HCT116 (cell line): ENCODE measurements at regions not wholly inside any gene's neighbourhood (a gene's known extent, or its start where the extent isn't known, plus 50 kb on each side); places are given as distances from the start of the nearest gene placed in this dataset.

Experiments used
- ATAC-seq: fragments of 200-7000 bp; cut with Tn5 transposase; 2 replicates; pipeline ENCODE4 v1.9.1; 2020; ENCODE audit warnings: mild to moderate bottlenecking, moderate library complexity
- BruUV-seq: library from RNA; stranded (reverse); fragments of 400-500 nt; replicated peaks from 2 replicates; lab custom pipeline; 2021; lab: Mats Ljungman, UMichigan
- CTCF ChIA-PET: fragments of 300-600 bp; sonication (Branson Sonifier 250); formaldehyde crosslinking; loops from one replicate; lab custom pipeline; 2021; ENCODE audit warnings: antibody characterized with exemption; lab: Charles Lee
- POLR2A ChIA-PET: fragments of 300-600, 350-600 bp; sonication (Branson Sonifier 250); formaldehyde crosslinking; loops from one replicate; lab custom pipeline; 2021; ENCODE audit warnings: antibody characterized with exemption; lab: Charles Lee
- RAD21 ChIA-PET, 2 experiments: fragments of 300-600 bp; sonication (Branson Sonifier 250); formaldehyde crosslinking; loops; one replicate each; lab custom pipeline; 2023; ENCODE audit warnings: low total read pairs in 2 of 2; ENCODE audit not compliant: uncharacterized antibody in 2 of 2, unreplicated experiment in 2 of 2, low non-redundant PET in 1 of 2; lab: Charles Lee
- DNase-seq: peaks from one replicate; pipeline ENCODE4 v3.0.0-alpha.2; 2010; ENCODE audit warnings: low read depth, low spot score
- H2AFZ ChIP-seq: fragments of 200-600 bp; shearing (Covaris generic), sonication (generic); 2 replicates; pipeline ENCODE4 v1.6.1; 2017; ENCODE audit warnings: low read depth, mixed run types, mixed read lengths, antibody characterized with exemption, low read length; ENCODE audit not compliant: poor library complexity, severe bottlenecking
- H3K27ac ChIP-seq: 2 replicates; pipeline ENCODE4 v1.5.1; 2012; ENCODE audit warnings: low read depth, low read length
- H3K27me3 ChIP-seq: fragments of 200-600 bp; sonication (generic); 2 replicates; pipeline ENCODE4 v1.6.1; 2016; ENCODE audit warnings: mixed run types, low read length, mixed read lengths; ENCODE audit not compliant: insufficient read depth
- H3K36me3 ChIP-seq, 2 experiments: fragments of 200-500 bp in 1 of 2; fragments of 200-600 bp in 1 of 2; sonication (Bioruptor generic) in 1 of 2; sonication (generic) in 1 of 2; 2 replicates each; pipeline versions ENCODE4 v1.5.1 to v1.6.1; 2014 to 2016; ENCODE audit warnings: low read length in 2 of 2, inconsistent platforms in 1 of 2, mixed read lengths in 1 of 2, mixed run types in 1 of 2; ENCODE audit not compliant: insufficient read depth in 2 of 2, control insufficient read depth in 1 of 2
- H3K4me1 ChIP-seq, 2 experiments: fragments of 200-600 bp in 1 of 2; sonication (generic) in 1 of 2; 2 replicates each; pipeline versions ENCODE4 v1.5.1 to v1.6.1; 2012 to 2017; ENCODE audit warnings: low read length in 2 of 2, inconsistent platforms in 1 of 2, mild to moderate bottlenecking in 1 of 2, mixed read lengths in 1 of 2, mixed run types in 1 of 2, moderate library complexity in 1 of 2; ENCODE audit not compliant: insufficient read depth in 2 of 2, control insufficient read depth in 1 of 2
- H3K4me2 ChIP-seq: fragments of 200-600 bp; sonication (generic); 2 replicates; pipeline ENCODE4 v1.6.1; 2017; ENCODE audit warnings: mixed run types, low read length, mixed read lengths
- H3K4me3 ChIP-seq, 2 experiments: fragments of 200-600 bp in 1 of 2; sonication (generic) in 1 of 2; replicated peaks in 1 of 2; 2 replicates each; pipeline ENCODE4 v1.5.1; 2011 to 2016; ENCODE audit warnings: low read length in 2 of 2, control low read depth in 1 of 2, low read depth in 1 of 2, mild to moderate bottlenecking in 1 of 2, mixed read lengths in 1 of 2, mixed run types in 1 of 2
- H3K79me2 ChIP-seq: fragments of 200-600 bp; sonication (generic); 2 replicates; pipeline ENCODE4 v1.6.1; 2017; ENCODE audit warnings: mild to moderate bottlenecking, mixed run types, low read length, moderate library complexity, mixed read lengths; ENCODE audit not compliant: insufficient read depth
- H3K9ac ChIP-seq: fragments of 200-600 bp; sonication (generic); 2 replicates; pipeline ENCODE4 v1.6.1; 2016; ENCODE audit warnings: low read length, mixed read lengths
- H3K9me2 ChIP-seq: fragments of 200-600 bp; sonication (generic), shearing (Covaris generic); 2 replicates; pipeline ENCODE4 v1.6.1; 2017; ENCODE audit warnings: mixed run types, mild to moderate bottlenecking, moderate library complexity; ENCODE audit not compliant: insufficient read depth
- H3K9me3 ChIP-seq, 2 experiments: fragments of 200-500 bp in 1 of 2; fragments of 200-600 bp in 1 of 2; sonication (Bioruptor generic) in 1 of 2; sonication (generic) in 1 of 2; 2 replicates each; pipeline ENCODE4 v1.6.1; 2014 to 2017; ENCODE audit warnings: low read length in 2 of 2, mixed read lengths in 2 of 2, inconsistent platforms in 1 of 2, low read depth in 1 of 2, mild to moderate bottlenecking in 1 of 2, mixed run types in 1 of 2, moderate library complexity in 1 of 2; ENCODE audit not compliant: control insufficient read depth in 1 of 2, insufficient read depth in 1 of 2
- H4K20me1 ChIP-seq: fragments of 200-600 bp; sonication (generic), shearing (Covaris generic); 2 replicates; pipeline ENCODE4 v1.6.1; 2017; ENCODE audit warnings: mixed run types, mild to moderate bottlenecking, moderate library complexity; ENCODE audit not compliant: insufficient read depth
- ATF3 ChIP-seq: IDR thresholded peaks from 2 replicates; pipeline ENCODE4 v1.6.1; 2012
- CBX3 ChIP-seq: IDR thresholded peaks from 2 replicates; pipeline ENCODE4 v1.6.1; 2012; ENCODE audit warnings: low read depth
- EZH2phosphoT487 ChIP-seq: fragments of 200-600 bp; IDR thresholded peaks from 2 replicates; pipeline ENCODE4 v1.6.1; 2018; ENCODE audit warnings: antibody characterized with exemption, borderline replicate concordance
- FOSL1 ChIP-seq: IDR thresholded peaks from 2 replicates; pipeline ENCODE4 v1.6.1; 2012; ENCODE audit warnings: low read depth
- MAX ChIP-seq: IDR thresholded peaks from 2 replicates; pipeline ENCODE4 v1.6.1; 2012
- RAD21 ChIP-seq: IDR thresholded peaks from 2 replicates; pipeline ENCODE4 v1.6.1; 2012; ENCODE audit warnings: low read depth, mild to moderate bottlenecking
- SIN3A ChIP-seq: IDR thresholded peaks from 2 replicates; pipeline ENCODE4 v1.6.1; 2012; ENCODE audit warnings: low read depth
- SP1 ChIP-seq: IDR thresholded peaks from 2 replicates; pipeline ENCODE4 v1.6.1; 2012; ENCODE audit warnings: low read depth
- TCF7L2 ChIP-seq: IDR thresholded peaks from 2 replicates; pipeline ENCODE4 v1.7.0; 2011; ENCODE audit warnings: borderline replicate concordance, inconsistent platforms; ENCODE audit not compliant: insufficient read depth, insufficient read length; ENCODE audit errors: extremely low read depth
- intact Hi-C: fragments of 100-400 bp; cut with micrococcal nuclease; formaldehyde crosslinking; loops from 2 replicates; pipeline ENCODE4 v1.10.0; 2022

DNA sequence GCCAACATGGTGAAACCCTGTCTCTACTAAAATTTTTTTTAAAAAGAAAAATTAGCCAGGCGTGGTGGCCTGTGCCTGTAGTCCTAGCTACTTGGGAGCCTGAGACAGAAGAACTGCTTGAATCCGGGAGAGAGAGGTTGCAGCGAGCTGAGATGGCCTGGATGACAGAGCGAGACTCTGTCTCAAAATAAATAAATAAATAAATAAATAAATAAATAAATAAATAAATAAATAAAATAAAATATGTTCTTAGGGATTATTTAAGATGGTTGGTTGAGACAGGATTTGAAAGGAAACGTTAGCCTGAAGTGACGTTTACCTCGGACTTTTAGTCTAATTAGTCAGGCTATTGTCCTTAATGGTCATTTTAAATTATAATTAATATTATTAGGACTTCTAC, 88.5 kb upstream of the CHRM3 start:
- CTCF ChIA-PET = no interaction called here

DNA sequence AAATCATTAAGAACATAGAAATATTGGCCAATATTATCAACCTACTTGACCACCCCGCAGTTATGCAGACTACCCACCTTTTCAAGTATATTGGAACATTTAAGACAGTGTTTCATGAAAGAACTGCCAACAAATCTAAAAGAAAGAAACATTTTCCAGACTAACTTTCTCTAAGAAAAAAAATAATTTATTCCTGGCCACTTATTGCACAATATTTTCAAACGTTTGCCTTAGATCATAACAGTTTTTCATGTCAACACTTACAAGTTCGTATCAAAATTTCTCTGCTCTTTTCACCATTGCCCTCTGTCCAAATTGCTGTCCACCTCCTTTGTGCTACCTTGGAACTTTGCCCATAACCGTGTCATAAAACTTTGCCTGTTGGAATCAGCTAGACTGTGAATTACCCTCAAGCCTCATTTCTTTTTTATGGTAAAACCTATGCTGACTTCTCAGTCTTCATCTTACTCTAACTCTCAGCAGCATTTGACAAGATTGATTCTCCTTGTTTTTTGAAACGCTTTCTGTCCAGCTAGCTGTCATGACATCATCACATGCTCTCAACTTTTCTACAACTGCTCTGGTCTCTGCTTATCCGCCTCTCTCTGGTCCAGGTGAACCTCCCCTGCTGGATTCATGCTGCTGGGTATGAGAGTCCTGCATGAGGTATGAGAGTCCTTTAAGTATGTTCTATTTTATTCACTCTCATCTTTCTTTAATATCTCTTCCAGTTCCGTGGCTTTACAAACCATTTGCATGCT, 92.8 kb upstream of the CHRM3 start:
- Histone ChIP-seq H3K4me1 (no peaks in the 10 kb centered on the region), H3K4me3 (no peak overlapping the region), H3K9me3 (peaks cover 6 to 19% of the 10 kb centered on the region in 2 experiments; a peak in 2 of 4 replicates), H3K79me2 (no peaks in the 10 kb centered on the region), H3K9me2 (no peaks in the 10 kb centered on the region), H3K9ac (no peak overlapping the region), H3K27me3 (no peaks in the 10 kb centered on the region), H3K36me3 (no peaks in the 10 kb centered on the region), H4K20me1 (no peaks in the 10 kb centered on the region), H2AFZ (no peak overlapping the region), H3K4me2 (no peak overlapping the region), H3K27ac (no peak overlapping the region)
- ChIA-PET POLR2A (no interaction called here), CTCF (no interaction called here), RAD21 (no interaction called here)
- no peak for ATAC-seq
- intact Hi-C loops = no loop called here
- BruUV-seq = no TSS peak
- TF ChIP-seq CBX3 = no peak
- TF ChIP-seq, all 23 proteins: peak for 0
- DNase-seq = no peak

More for the DNA sequence above, 88.5 kb upstream of the CHRM3 start:
- H3K9ac ChIP-seq = no peak overlapping the region
- no peaks in the 10 kb centered on the region for H3K27me3 ChIP-seq
- no peaks in the 10 kb centered on the region for H3K79me2 ChIP-seq
- H3K27ac ChIP-seq = no peak overlapping the region
- ChIA-PET RAD21 (no interaction called here), POLR2A (no interaction called here)
- H2AFZ ChIP-seq = no peak overlapping the region
- no peak overlapping the region for H3K4me2 ChIP-seq
- H4K20me1 ChIP-seq = no peaks in the 10 kb centered on the region
- H3K4me1 ChIP-seq = no peaks in the 10 kb centered on the region
- H3K9me2 ChIP-seq = no peaks in the 10 kb centered on the region
- BruUV-seq = no TSS peak
- TF ChIP-seq ATF3 = no peak
- no peak for TF ChIP-seq SP1
- TF ChIP-seq TCF7L2 = no peak
- TF ChIP-seq SIN3A = no peak
- TF ChIP-seq FOSL1 = no peak
- no peak for TF ChIP-seq RAD21
- TF ChIP-seq MAX = no peak
- TF ChIP-seq EZH2phosphoT487 = no peak
- peaks cover 4 to 16% of the 10 kb centered on the region in 2 experiments; a peak in 1 of 4 replicates for H3K9me3 ChIP-seq
- H3K36me3 ChIP-seq = no peaks in the 10 kb centered on the region
- ATAC-seq = no peak
- DNase-seq = no peak
- intact Hi-C loops = no loop called here
- H3K4me3 ChIP-seq = no peak overlapping the region
